ENCODE measurements at regions not wholly inside any gene's neighbourhood (a gene's known extent, or its start where the extent isn't known, plus 50 kb on each side); places are given as distances from the start of the nearest gene placed in this dataset.

- TF ChIP-seq ESRRG (CRISPR knock-in tag; IDR thresholded peaks at IDR 0.05) = no peak
- no peak for TF ChIP-seq TSHZ2 (CRISPR knock-in tag; IDR thresholded peaks at IDR 0.05)
- TF ChIP-seq SNAI2 (CRISPR knock-in tag; IDR thresholded peaks at IDR 0.05) = no peak
- TF ChIP-seq ZFP3 (CRISPR knock-in tag; IDR thresholded peaks at IDR 0.05) = no peak
- no peak for TF ChIP-seq PATZ1 (CRISPR knock-in tag; IDR thresholded peaks at IDR 0.05; ENCODE audit: borderline replicate concordance)
Observed at GRCh38 chr15:54915380-54915779, 281.4 kb downstream of the RSL24D1 start (continued).

GRCh38 chr15:54884312-54884711 is 312.4 kb downstream of the RSL24D1 start:
- no peak for ATAC-seq
- TF ChIP-seq OSR1 (CRISPR knock-in tag; IDR thresholded peaks at IDR 0.05) = no peak
- TF ChIP-seq ZNF8 (CRISPR knock-in tag; IDR thresholded peaks at IDR 0.05) = no peak
- no peak for TF ChIP-seq PPARA (CRISPR knock-in tag; IDR thresholded peaks at IDR 0.05; ENCODE audit: borderline replicate concordance)
- no peak for TF ChIP-seq POU6F1 (CRISPR knock-in tag; IDR thresholded peaks at IDR 0.05; ENCODE audit: borderline replicate concordance, low read depth)

- ATAC-seq = no peak
- TF ChIP-seq OSR1 (CRISPR knock-in tag; IDR thresholded peaks at IDR 0.05) (no peak), TSHZ2 (CRISPR knock-in tag; IDR thresholded peaks at IDR 0.05) (no peak), POU6F1 (CRISPR knock-in tag; IDR thresholded peaks at IDR 0.05; ENCODE audit: borderline replicate concordance, low read depth) (no peak), PATZ1 (CRISPR knock-in tag; IDR thresholded peaks at IDR 0.05; ENCODE audit: borderline replicate concordance) (no peak), TOX (CRISPR knock-in tag; IDR thresholded peaks at IDR 0.05; ENCODE audit: borderline replicate concordance) (no peak), ZFP3 (CRISPR knock-in tag; IDR thresholded peaks at IDR 0.05) (no peak), CSRNP3 (CRISPR knock-in tag; IDR thresholded peaks at IDR 0.05) (no peak), ZNF565 (CRISPR knock-in tag; conservative IDR thresholded peaks at IDR 0.05; ENCODE audit: low read depth) (no peak), ZNF8 (CRISPR knock-in tag; IDR thresholded peaks at IDR 0.05) (no peak), TCF4 (CRISPR knock-in tag; IDR thresholded peaks at IDR 0.05; ENCODE audit: borderline replicate concordance) (no peak), RARB (CRISPR knock-in tag; IDR thresholded peaks at IDR 0.05) (no peak), ESRRG (CRISPR knock-in tag; IDR thresholded peaks at IDR 0.05) (no peak), ARNTL (CRISPR knock-in tag; IDR thresholded peaks at IDR 0.05; ENCODE audit: borderline replicate concordance, low read depth) (no peak), ZC3H10 (CRISPR knock-in tag; IDR thresholded peaks at IDR 0.05) (no peak), BACH2 (CRISPR knock-in tag; IDR thresholded peaks at IDR 0.05; ENCODE audit: borderline replicate concordance) (no peak), SNAI2 (CRISPR knock-in tag; IDR thresholded peaks at IDR 0.05) (no peak), ISL1 (CRISPR knock-in tag; IDR thresholded peaks at IDR 0.05) (no peak), CREB5 (CRISPR knock-in tag; IDR thresholded peaks at IDR 0.05; ENCODE audit: low read depth) (no peak)
Observed at GRCh38 chr15:54859982-54860381, 336.8 kb downstream of the RSL24D1 start.

Data from SK-N-SH treated with all-trans-retinoic acid at 6 μM for 48 hours (cell line).